ENCODE measurements at regions not wholly inside any gene's neighbourhood (a gene's known extent, or its start where the extent isn't known, plus 50 kb on each side); places are given as distances from the start of the nearest gene placed in this dataset.

DNA sequence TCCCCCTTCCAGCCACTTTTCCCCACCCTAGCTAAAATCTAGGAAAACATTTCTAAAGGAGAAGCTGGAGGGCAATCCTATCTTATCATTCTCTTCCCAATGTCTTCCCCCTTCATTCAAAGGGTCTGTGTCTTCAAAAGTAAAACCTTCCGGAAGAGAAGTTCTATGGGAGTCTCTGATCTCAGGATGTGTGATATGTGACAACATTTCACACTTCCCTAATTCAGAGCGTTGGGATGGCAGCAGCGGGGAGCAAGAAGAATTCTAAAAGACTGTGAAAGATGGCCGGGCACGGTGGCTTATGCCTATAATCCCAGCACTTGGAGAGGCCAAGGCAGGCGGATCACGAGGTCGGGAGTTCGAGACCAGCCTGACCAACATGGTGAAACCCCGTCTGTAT lies 65.4 kb upstream of the AKIRIN2 start:
- DNase-seq (ENCODE audit: low read depth, low spot score): no peak
- no peak overlapping the region for H2AFZ ChIP-seq (ENCODE audit: low read depth, low read length)
- no peak overlapping the region for H3K9ac ChIP-seq (replicated peaks; ENCODE audit: extremely low read depth, insufficient read depth, low read length)
- no peak overlapping the region for H3K4me3 ChIP-seq (replicated peaks in 1 of 3; ENCODE audit: insufficient read depth in 1 of 3, low read depth in 1 of 3, low read length in 3 of 3)
- H4K20me1 ChIP-seq (replicated peaks; ENCODE audit: control insufficient read depth, extremely low read depth, insufficient read depth, low read length): no peaks in the 10 kb centered on the region
- no peak for TF ChIP-seq POLR2A (IDR thresholded peaks at IDR 0.05; ENCODE audit: low read depth, low read length)
- no peak for TF ChIP-seq MYC (IDR thresholded peaks at IDR 0.05; ENCODE audit: low read depth, low read length)
- TF ChIP-seq FOS (IDR thresholded peaks at IDR 0.05; ENCODE audit: borderline replicate concordance, insufficient read depth, low read length): no peak
- no peak for TF ChIP-seq EZH2 (IDR thresholded peaks at IDR 0.05; ENCODE audit: borderline replicate concordance, low read depth, low read length, severe bottlenecking)
- TF ChIP-seq, protein P1, sequence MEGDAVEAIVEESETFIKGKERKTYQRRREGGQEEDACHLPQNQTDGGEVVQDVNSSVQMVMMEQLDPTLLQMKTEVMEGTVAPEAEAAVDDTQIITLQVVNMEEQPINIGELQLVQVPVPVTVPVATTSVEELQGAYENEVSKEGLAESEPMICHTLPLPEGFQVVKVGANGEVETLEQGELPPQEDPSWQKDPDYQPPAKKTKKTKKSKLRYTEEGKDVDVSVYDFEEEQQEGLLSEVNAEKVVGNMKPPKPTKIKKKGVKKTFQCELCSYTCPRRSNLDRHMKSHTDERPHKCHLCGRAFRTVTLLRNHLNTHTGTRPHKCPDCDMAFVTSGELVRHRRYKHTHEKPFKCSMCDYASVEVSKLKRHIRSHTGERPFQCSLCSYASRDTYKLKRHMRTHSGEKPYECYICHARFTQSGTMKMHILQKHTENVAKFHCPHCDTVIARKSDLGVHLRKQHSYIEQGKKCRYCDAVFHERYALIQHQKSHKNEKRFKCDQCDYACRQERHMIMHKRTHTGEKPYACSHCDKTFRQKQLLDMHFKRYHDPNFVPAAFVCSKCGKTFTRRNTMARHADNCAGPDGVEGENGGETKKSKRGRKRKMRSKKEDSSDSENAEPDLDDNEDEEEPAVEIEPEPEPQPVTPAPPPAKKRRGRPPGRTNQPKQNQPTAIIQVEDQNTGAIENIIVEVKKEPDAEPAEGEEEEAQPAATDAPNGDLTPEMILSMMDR (IDR thresholded peaks at IDR 0.05; ENCODE audit: extremely low read depth in 1 of 2, insufficient read depth in 1 of 2, low read depth in 1 of 2, low read length in 2 of 2): no peak
- TF ChIP-seq POLR2AphosphoS5 (IDR thresholded peaks at IDR 0.05; ENCODE audit: insufficient read depth, low read depth, low read length): no peak
- no peak for TF ChIP-seq MAX (IDR thresholded peaks at IDR 0.05; ENCODE audit: insufficient read depth, insufficient read length)
- no peak for TF ChIP-seq GATA2 (IDR thresholded peaks at IDR 0.05; ENCODE audit: insufficient read depth, insufficient read length, low read depth, low read length)
- no peak for TF ChIP-seq JUN (IDR thresholded peaks at IDR 0.05; ENCODE audit: borderline replicate concordance, insufficient read depth, insufficient read length, low read depth)
- no peak overlapping the region for H3K27ac ChIP-seq (ENCODE audit: insufficient read depth, low read depth, low read length)
- no peaks in the 10 kb centered on the region for H3K9me1 ChIP-seq (replicated peaks; ENCODE audit: control insufficient read depth, extremely low read depth, insufficient read depth, low read length)
- H3K9me3 ChIP-seq (replicated peaks; ENCODE audit: control insufficient read depth, insufficient read depth, low read length): no peaks in the 10 kb centered on the region
- no peaks in the 10 kb centered on the region for H3K79me2 ChIP-seq (ENCODE audit: control insufficient read depth, insufficient read depth, low read length)
- H3K27me3 ChIP-seq (ENCODE audit: control insufficient read depth in 2 of 2, insufficient read depth in 2 of 2, low read length in 2 of 2): no peaks in the 10 kb centered on the region
- dilution Hi-C loops (cut with MboI; ENCODE audit: extremely low pct_ligation_motif_present, low sequenced_read_pairs): no loop called here
- BruUV-seq (replicated peaks): no TSS peak
- intact Hi-C loops (cut with micrococcal nuclease): no loop called here
- H3K36me3 ChIP-seq (ENCODE audit: control insufficient read depth in 2 of 2, extremely low read depth in 1 of 2, insufficient read depth in 2 of 2, low read length in 2 of 2): no peaks in the 10 kb centered on the region
- no peak overlapping the region for H3K4me2 ChIP-seq (ENCODE audit: insufficient read depth, low read length)
- ChIA-PET POLR2A (no interaction called here), CTCF (no interaction called here)
- FAIRE-seq: no peak
- no peaks in the 10 kb centered on the region for H3K4me1 ChIP-seq (ENCODE audit: control insufficient read depth, extremely low read depth, insufficient read depth, low read length)
